ENCODE measurements at regions not wholly inside any gene's neighbourhood (a gene's known extent, or its start where the extent isn't known, plus 50 kb on each side); places are given as distances from the start of the nearest gene placed in this dataset.

DNA sequence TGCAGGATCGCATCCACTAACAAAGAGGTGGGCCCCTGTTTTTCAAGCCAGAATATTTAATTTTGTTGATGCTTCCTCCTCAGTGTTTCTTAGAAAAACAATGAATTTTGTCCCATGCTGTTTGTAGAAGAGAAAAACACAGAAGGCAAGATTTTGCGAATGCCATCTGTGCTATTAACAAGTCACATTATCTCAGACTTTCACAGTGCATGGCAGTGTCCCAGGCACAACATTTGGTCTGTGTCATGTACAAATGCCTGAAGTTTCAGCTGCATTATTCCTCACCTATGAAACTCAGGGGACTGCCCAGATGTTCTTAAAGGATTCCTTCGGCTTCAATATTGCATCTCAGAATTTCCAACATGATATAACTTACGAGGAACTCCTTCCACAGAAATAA, 99.6 kb upstream of the ZC3H11B start:
- no peak for TF ChIP-seq POLR2A (IDR thresholded peaks at IDR 0.05)
- TF ChIP-seq, protein P1, sequence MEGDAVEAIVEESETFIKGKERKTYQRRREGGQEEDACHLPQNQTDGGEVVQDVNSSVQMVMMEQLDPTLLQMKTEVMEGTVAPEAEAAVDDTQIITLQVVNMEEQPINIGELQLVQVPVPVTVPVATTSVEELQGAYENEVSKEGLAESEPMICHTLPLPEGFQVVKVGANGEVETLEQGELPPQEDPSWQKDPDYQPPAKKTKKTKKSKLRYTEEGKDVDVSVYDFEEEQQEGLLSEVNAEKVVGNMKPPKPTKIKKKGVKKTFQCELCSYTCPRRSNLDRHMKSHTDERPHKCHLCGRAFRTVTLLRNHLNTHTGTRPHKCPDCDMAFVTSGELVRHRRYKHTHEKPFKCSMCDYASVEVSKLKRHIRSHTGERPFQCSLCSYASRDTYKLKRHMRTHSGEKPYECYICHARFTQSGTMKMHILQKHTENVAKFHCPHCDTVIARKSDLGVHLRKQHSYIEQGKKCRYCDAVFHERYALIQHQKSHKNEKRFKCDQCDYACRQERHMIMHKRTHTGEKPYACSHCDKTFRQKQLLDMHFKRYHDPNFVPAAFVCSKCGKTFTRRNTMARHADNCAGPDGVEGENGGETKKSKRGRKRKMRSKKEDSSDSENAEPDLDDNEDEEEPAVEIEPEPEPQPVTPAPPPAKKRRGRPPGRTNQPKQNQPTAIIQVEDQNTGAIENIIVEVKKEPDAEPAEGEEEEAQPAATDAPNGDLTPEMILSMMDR (IDR thresholded peaks at IDR 0.05 in 4 of 5, conservative IDR thresholded peaks at IDR 0.05 in 1 of 5) = no peak
